Mammary epithelial cell (primary cell): ENCODE measurements at regions not wholly inside any gene's neighbourhood (a gene's known extent, or its start where the extent isn't known, plus 50 kb on each side); places are given as distances from the start of the nearest gene placed in this dataset.

Experiments
- CTCF ChIP-seq, 2 donors: IDR thresholded peaks in 1 of 2; conservative IDR thresholded peaks in 1 of 2; 2 replicates each; pipeline ENCODE4 v1.5.1; 2011 to 2012; ENCODE audit warnings: inconsistent platforms in 2 of 2, low read length in 2 of 2, mild to moderate bottlenecking in 2 of 2, control low read depth in 1 of 2, low read depth in 1 of 2; ENCODE audit not compliant: insufficient read depth in 1 of 2; ENCODE audit errors: extremely low read depth in 1 of 2
- EZH2 ChIP-seq: IDR thresholded peaks from 2 replicates; pipeline ENCODE4 v1.6.1; 2012; ENCODE audit warnings: low read length, inconsistent platforms, borderline replicate concordance

GRCh38 chr7:88590963-88591362, 168.5 kb upstream of the ZNF804B start:
- no peak for TF ChIP-seq CTCF (conservative IDR thresholded peaks at IDR 0.05 in 1 of 2, IDR thresholded peaks at IDR 0.05 in 1 of 2; ENCODE audit: extremely low read depth in 1 of 2, insufficient read depth in 1 of 2, low read depth in 1 of 2, low read length in 2 of 2)
- no peak for TF ChIP-seq EZH2
